Stimulated activated naive CD8-positive, alpha-beta T cell treated with anti-CD3 and anti-CD28 coated beads, Interleukin-15, amount 100 ng/mL, for 72 hours (primary cell): ENCODE measurements at regions not wholly inside any gene's neighbourhood (a gene's known extent, or its start where the extent isn't known, plus 50 kb on each side); places are given as distances from the start of the nearest gene placed in this dataset.
A peak's percentile ranks its signal among the peaks of the same experiment; 100 is the strongest.
"Not testable (repeated sequence)": the region's sequence is repeated elsewhere in the genome, so short reads cannot be mapped to it uniquely, and the experiment has no call there.

Experiments used
- ATAC-seq: fragments of 150-1000 bp; cut with Tn5 transposase; 2 replicates; pipeline ENCODE4 v1.10.0; 2021; ENCODE audit warnings: mild to moderate bottlenecking, moderate library complexity
- DNase-seq, 2 donors: peaks; one replicate each; pipeline ENCODE4 v3.0.0; 2021 to 2022
- H3K27ac Mint-ChIP-seq, 2 donors: one replicate each; pipeline ENCODE4 v1.8.0; 2022; ENCODE audit warnings: mild to moderate bottlenecking in 2 of 2, mixed read lengths in 2 of 2, moderate library complexity in 2 of 2
- H3K27me3 Mint-ChIP-seq: one replicate; pipeline ENCODE4 v1.8.0; 2022; ENCODE audit warnings: mixed read lengths
- H3K4me1 Mint-ChIP-seq: one replicate; pipeline ENCODE4 v1.8.0; 2022; ENCODE audit warnings: mild to moderate bottlenecking, mixed read lengths
- H3K4me3 Mint-ChIP-seq, 2 donors: one replicate each; pipeline ENCODE4 v1.8.0; 2022; ENCODE audit warnings: mild to moderate bottlenecking in 2 of 2, mixed read lengths in 2 of 2, moderate library complexity in 1 of 2
- H3K9me3 Mint-ChIP-seq, 2 donors: one replicate each; pipeline ENCODE4 v1.8.0; 2022; ENCODE audit warnings: mixed read lengths in 2 of 2

DNA sequence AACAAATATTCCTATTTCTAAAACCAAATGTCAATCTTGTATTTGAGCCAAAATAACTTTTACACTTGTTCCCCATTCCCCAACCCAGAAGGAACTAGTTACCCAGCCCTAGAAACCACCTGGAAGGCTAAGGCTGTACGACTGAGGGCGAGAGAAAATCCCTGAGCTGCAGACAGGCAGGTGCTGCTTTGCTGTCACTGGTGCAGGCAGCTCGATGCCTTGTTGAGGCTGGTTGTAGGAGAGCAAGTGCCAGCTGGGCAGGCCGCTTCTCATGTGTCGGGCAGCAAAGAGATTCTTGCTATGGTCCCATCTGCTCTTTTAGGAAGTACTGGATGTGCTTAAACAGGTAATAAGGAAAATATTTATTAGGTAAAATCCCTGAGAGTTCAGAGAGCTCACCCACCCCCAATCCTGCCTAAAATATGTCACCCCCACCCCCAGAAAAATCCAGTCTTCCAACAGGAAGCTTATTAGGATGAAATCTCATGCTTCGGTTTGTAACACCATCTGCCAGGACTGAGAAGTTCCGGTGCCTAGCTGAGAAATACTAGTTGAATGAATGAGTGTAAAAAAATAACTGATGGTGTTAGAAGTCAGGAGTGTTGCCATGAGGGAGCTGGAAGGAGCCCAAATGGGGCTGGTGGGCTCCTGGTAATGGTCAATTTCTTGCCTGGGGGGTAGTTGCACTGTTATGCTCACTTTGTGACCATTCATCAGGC, 91.1 kb upstream of the DMRT1 start:
- no peak overlapping the region for H3K4me3 Mint-ChIP-seq
- peaks cover 49% of the 10 kb centered on the region for H3K4me1 Mint-ChIP-seq
- H3K9me3 Mint-ChIP-seq, result no peaks in the 10 kb centered on the region
- ATAC-seq, result no peak
- DNase-seq, result no peak
- no peak overlapping the region for H3K27ac Mint-ChIP-seq
- no peaks in the 10 kb centered on the region for H3K27me3 Mint-ChIP-seq

DNA sequence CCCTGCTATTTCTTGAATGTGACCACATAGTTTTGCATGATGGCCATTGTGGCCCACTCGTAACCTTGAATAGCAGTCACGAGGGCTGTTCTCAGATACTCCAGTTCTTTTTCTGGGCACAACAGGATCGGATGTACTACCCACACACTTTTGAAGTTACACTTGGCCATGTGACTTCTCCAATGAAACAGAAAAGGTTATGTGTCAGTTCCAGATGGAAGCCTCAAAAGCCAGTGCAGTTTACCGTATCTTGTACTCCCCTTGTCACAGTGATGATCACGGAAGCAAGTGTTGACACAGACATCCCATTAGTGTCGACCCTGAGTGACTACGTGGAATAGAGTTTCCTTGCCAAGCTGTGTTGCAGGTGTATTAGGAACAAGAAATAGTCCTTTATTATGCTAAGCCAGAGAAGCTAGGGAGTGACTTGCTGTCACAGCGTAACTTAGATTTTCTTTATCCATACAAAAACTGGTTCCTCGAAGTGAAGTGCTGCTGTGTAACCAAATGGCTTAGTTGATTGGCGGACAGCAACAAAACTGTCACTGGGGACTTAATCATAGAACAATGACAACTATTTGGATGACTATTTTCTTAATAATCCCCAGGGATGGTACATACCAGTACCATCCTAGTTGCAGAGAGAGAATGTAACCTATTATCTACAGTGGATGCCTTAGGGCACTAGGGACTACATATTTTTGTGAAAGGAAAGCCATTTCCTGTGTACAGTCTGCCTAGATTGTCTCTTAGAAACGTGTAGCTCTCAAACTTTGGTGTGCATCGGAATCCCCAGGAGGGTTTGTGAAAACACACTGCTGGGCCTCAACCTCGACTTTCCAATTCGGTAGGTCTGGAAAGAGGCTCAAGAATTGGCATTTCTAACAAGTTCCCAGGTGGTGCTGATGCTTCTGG, 90.1 kb upstream of the DMRT1 start:
- DNase-seq (peak in 1 of 2 donors; percentile 28), ATAC-seq (peak; percentile 64)
- Mint-ChIP-seq H3K9me3 (no peaks in the 10 kb centered on the region), H3K27ac (no peak overlapping the region), H3K27me3 (no peaks in the 10 kb centered on the region), H3K4me1 (peaks cover 57% of the 10 kb centered on the region), H3K4me3 (no peak overlapping the region)

DNA sequence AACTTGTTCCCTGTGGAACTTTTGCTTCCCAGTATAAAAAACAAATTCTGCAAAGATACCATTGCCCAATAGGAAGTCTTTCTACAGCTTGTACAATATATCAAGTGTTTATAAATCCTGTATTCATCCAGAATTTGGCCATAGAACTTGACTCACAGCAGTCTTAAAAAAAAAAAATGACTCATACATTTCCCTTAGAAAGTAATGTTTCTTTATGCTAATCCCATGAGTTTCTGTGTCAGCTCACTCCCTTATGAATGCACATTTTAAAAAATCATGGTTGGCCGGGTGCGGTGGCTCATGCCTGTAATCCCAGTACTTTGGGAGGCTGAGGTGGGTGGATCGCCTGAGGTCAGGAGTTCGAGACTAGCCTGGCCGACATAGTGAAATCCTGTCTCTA, 89.3 kb upstream of the DMRT1 start:
- Mint-ChIP-seq H3K27me3 (peaks cover 2% of the 10 kb centered on the region), H3K9me3 (no peaks in the 10 kb centered on the region), H3K4me1 (peaks cover 57% of the 10 kb centered on the region), H3K27ac (no peak overlapping the region), H3K4me3 (no peak overlapping the region)
- DNase-seq (no peak), ATAC-seq (no peak)

DNA sequence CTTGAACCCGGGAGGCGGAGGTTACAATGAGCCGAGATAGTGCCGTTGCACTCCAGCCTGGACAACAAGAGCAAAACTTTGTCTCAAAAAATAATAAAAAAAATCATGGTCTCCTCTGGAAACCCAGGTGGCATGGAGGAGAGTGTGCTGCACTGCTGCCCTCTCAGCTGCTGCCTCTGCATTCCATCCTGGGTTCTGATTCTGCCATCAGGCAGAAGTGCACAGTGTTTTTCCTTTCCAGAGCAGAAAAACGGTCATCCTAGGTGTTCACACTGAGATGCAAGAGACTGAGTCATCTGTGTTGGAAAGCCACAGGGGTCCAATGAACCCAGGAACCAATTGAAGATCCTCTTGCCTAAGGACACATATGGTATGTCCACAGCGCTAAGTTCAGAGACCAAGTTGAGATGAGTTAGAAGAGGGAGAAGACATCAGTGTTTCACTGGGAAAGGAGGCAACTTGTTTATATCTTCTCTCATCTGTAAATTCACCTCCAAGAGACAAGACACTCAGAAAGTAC, 88.8 kb upstream of the DMRT1 start:
- H3K27ac Mint-ChIP-seq, result peak overlapping the region in 1 of 2 donors; percentile 72
- ATAC-seq (no peak), DNase-seq (no peak)
- no peaks in the 10 kb centered on the region for H3K9me3 Mint-ChIP-seq
- no peak overlapping the region for H3K4me3 Mint-ChIP-seq
- H3K4me1 Mint-ChIP-seq, result peaks cover 57% of the 10 kb centered on the region
- H3K27me3 Mint-ChIP-seq, result peaks cover 6% of the 10 kb centered on the region

DNA sequence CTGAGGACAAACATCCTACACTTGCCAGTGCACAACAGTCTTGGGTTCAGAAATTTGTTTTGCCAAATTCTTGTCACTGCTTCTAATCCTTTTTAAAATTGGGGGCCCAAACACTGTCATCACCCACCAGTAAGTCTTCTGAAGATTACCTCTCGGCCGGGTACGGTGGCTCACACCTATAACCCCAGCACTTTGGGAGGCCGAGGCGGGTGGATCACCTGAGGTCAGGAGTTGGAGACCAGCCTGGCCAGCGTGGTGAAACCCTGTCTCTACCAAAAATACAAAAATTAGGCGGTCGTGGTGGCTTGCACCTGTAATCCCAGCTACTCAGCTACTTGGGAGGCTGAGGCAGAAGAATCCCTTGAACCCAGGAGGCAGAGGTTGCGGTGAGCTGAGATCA, 87.8 kb upstream of the DMRT1 start:
- not testable (repeated sequence) for H3K4me3 Mint-ChIP-seq, DNase-seq, H3K9me3 Mint-ChIP-seq, ATAC-seq, H3K27me3 Mint-ChIP-seq, H3K27ac Mint-ChIP-seq
- H3K4me1 Mint-ChIP-seq, result peaks cover 50% of the 10 kb centered on the region

DNA sequence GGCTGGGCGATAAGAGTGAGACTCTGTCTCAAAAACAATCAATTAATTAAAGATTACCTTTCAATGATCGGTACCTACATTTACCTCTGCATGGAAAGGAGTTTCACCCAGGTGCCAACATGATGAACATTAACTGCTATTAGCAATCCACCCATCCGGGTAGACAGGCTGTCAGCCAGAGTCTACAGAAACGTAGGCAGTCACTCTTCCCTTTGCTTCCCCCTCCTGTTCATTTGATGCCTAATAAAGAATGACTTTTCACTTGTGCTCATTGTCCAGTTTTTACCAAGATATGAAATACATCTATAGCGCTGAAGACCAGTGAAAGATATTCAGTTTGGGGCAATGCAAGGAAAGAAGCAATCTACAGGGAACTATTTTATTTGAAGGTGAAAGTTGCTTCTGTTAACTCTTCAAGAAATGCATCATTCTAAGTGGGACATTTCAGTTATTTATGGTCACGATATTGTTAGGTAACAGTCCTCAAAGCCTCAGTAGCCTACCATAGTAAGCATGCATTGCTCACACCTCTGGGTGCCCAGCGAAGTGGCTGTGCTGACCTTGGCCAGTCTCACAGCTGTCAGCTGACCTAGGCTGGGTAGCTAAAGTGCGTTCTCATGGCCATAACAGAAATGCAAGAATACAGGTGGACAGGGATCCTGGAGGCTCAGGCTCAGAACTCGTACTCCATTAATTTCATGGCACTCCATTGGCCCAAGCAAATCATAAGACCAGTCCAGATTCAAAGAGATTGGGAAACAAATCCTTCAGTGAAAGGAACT, 87.2 kb upstream of the DMRT1 start:
- Mint-ChIP-seq H3K4me1 (peaks cover 44% of the 10 kb centered on the region), H3K4me3 (no peak overlapping the region), H3K9me3 (no peaks in the 10 kb centered on the region), H3K27me3 (peaks cover 9% of the 10 kb centered on the region), H3K27ac (no peak overlapping the region)
- DNase-seq (no peak), ATAC-seq (no peak)

DNA sequence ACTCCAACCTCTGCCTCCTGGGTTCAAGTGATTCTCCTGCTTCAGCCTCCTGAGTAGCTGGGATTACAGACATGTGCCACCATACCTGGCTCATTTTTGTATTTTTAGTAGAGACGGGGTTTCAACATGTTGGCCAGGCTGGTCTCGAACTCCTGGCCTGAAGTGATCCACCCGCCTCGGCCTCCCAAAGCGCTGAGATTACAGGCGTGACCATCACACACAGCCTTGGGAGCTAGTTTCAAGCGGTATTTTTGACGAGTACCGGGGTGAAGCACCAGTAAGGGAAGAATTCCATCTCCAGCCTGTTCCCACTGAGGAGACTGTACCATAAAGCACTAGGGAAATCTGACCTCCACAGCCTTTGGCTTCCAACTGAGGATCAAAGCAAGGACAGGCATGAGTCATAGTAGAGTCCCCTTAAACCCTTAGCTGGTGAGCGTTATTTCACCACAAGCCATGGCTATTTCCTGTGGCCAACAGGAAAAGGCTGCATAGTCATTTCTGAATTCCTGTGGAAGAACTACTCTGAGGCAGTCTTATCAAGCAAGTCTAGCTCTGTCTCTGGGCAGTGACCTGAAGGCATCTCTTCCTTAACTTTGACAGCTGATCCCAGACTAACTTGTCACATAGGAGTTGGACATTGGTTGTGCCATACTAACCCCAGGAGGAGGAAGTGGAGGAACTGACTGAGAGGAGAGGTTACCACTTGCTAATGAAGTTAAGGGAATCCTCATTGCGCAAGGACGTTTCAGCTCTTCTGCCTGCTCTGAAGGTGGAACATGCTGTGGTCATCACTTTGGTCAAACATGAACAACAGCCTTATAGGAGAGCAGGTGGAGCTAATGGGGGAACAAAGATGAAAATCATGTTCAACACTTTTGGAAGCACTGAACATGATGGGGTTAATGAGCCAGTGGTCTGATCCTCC, 85.8 kb upstream of the DMRT1 start:
- no peaks in the 10 kb centered on the region for H3K9me3 Mint-ChIP-seq
- peak; percentile 69 for ATAC-seq
- H3K27ac Mint-ChIP-seq, result no peak overlapping the region
- peaks cover 31% of the 10 kb centered on the region for H3K4me1 Mint-ChIP-seq
- H3K27me3 Mint-ChIP-seq, result peaks cover 14% of the 10 kb centered on the region
- H3K4me3 Mint-ChIP-seq, result peak overlapping the region in 1 of 2 donors; percentile 1
- peak; percentile 30 to 56 for DNase-seq

DNA sequence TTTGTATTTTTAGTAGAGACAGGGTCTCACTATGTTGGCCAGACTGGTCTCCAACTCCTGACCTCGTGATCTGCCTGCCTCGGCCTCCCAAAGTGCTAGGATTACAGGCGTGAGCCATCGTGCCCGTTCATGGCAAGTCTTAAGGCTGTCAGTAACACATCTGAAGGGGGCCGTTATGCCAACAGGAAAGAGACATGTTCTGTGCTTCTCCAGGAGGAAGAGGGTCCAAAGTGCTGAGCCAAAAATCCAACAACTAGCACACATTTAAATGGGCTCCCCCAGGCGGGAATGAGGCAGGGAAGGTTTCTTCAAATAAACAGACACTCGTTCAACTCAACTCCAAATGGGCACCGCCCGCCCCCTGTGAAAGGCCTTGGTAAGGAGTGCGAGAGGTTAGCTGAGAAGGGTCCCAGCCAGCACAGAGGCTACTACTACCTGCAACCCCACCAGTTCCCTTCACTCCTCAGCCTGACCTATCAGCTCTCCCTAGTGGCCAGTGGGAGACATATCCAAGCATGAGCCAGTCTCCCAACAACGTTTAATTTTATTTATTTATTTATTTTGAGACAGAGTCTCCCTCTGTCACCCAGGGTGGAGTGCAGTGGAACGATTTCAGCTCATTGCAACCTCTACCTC, 84.1 kb upstream of the DMRT1 start:
- ATAC-seq (peak; percentile 73), DNase-seq (peak in 1 of 2 donors; percentile 21)

DNA sequence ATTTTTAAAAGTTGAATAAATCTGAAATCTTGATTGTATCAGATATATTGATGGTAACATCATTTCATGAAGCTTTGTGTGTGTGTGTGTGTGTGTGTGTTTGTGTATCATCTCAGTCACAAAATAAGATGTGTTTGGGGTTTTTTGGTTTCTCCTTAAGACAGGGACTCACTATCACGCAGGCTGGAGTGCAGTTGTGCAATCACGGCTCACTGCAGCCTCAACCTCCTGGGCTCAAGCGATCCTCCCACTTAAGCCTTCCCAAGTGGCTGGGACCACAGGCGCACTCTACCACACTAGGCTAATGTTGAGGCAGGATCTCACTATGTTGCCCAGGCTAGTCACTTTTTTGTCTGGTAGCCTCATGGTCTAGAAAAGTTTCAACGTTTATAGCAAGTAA, 83.4 kb upstream of the DMRT1 start:
- DNase-seq (no peak), ATAC-seq (no peak)
- peaks cover 10% of the 10 kb centered on the region for H3K4me1 Mint-ChIP-seq
- peaks cover 26% of the 10 kb centered on the region for H3K27me3 Mint-ChIP-seq
- H3K27ac Mint-ChIP-seq, result no peak overlapping the region
- H3K9me3 Mint-ChIP-seq, result no peaks in the 10 kb centered on the region
- H3K4me3 Mint-ChIP-seq, result no peak overlapping the region

More for the DNA sequence above, 84.1 kb upstream of the DMRT1 start:
- Mint-ChIP-seq H3K4me1 (peaks cover 14% of the 10 kb centered on the region), H3K9me3 (no peaks in the 10 kb centered on the region), H3K27ac (peak overlapping the region in 1 of 2 donors; percentile 94), H3K4me3 (no peak overlapping the region), H3K27me3 (peaks cover 22% of the 10 kb centered on the region)

DNA sequence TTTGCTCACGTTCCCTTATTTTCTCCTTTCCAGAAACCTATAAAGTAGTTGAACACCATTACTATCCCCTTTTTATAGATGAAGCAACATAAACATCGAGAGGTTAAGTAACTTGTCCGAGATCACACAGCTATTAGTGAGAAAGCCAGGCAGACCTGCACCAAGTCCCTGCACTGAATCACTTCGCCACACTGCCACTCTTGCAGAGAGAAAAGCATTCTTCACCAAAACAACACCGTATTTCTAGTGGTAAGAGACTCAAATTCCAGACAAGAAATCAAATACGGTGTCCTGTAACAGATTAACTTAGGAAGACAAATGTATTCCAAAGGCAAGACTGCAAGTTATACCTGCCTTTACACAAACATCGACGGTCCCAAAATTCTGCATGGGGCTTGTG, 82.0 kb upstream of the DMRT1 start:
- Mint-ChIP-seq H3K4me3 (no peak overlapping the region), H3K4me1 (peaks cover 17% of the 10 kb centered on the region), H3K27me3 (peaks cover 26% of the 10 kb centered on the region), H3K9me3 (no peaks in the 10 kb centered on the region), H3K27ac (no peak overlapping the region)
- no peak for ATAC-seq
- DNase-seq, result no peak

DNA sequence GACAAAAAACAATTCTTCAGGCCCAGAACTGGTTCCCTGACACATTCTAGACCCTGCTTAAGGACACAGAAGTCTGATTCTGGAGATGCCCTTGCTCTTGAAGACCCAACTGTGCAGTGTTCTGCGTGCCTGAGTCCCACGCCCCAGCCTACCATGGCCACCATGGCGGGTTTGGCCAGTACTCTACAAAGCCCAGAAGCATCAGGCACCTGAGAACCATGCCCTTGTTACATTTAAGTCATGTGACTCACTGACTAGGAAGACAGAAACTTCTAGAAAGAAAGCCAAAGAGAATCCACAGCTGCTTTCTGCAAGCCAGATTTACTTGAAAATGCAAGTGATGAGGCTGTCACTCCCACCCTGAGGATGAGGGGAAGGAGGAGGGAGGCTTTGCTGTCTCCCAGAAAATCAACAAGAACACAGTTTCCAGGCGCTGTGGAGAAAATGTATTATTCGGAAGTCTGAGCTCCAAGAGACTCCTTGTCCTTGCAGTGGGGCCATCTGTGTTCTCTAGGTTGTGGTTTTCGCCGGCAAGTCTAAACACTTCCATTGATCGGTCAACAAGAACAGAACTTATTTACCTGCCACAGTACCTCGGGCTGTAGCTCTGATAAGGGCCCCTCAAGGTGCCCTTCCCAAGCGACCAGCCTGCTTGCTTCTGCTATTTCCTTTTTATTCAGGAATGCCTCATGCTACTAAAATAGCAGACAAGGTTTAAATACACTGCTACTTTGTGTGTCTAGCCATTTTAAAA, 81.3 kb upstream of the DMRT1 start:
- Mint-ChIP-seq H3K27ac (no peak overlapping the region), H3K9me3 (no peaks in the 10 kb centered on the region), H3K4me3 (no peak overlapping the region), H3K4me1 (peaks cover 17% of the 10 kb centered on the region), H3K27me3 (peaks cover 31% of the 10 kb centered on the region)
- no peak for DNase-seq
- ATAC-seq, result no peak

DNA sequence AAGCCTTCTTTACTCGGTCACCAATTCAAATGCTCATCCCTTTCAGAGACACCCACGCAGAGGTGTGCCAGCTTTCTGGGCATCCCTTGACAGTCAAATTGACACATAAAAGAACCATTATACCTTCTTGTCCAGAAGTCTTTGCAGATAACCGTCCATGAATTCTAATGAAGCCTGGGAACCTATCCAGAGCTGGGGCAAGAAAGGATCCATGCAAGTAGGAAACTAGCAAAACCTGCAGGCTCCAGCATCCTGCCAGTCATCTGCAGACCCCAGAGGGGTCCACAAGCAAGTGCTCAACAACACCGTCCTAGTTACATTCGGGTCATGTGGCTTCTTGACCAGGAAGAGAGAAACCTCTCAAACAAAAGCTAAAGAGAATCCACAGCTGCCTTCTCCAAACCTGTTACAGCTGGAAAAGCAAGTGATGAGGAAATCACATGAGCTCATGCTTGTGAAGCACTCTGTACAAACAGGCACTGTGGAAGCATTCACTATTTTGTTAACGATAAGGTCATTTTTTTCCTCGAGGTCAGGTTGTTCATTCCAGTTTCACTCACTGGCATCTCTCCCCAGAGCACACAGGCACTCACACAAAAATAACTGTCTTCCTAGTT, 80.2 kb upstream of the DMRT1 start:
- Mint-ChIP-seq H3K9me3 (no peaks in the 10 kb centered on the region), H3K4me3 (no peak overlapping the region), H3K27me3 (peaks cover 40% of the 10 kb centered on the region), H3K27ac (no peak overlapping the region), H3K4me1 (peaks cover 6% of the 10 kb centered on the region)
- ATAC-seq, result no peak
- DNase-seq, result no peak

DNA sequence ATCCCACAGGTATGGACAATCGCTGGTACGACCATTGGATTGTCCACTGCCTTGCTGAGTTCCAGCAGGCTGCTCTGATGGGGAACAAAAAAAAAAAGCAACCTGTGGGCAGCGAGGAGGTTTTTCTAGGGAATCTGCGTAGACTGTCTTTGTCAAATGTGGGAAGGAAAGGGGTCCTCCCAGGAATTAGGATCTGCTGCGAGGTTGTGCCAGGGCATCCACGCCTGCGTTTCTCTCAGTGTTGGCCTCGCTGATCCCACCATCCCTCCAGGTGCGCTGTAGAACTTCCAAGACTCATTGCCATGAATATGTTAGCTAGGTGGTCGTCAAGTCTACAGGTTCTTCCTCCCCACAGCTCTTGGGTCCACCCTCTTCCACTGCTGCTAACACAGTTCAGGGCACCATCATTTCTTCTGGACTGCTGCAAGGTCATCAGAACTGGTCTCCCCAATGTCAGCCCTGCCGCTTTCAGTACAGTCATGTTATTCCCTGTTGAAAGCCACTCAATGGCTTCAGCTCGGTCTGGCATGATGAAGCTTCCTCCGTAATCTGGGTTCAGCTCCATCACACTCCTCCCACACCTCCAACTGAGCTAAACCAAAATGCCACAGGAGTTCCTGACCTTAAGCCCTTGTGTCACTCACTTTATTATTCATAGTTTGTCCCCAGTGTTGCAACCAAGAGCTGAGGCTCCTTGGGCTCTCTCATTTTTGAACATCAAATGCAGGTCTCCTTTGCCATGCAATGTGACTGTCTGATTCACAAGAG, 79.5 kb upstream of the DMRT1 start:
- ATAC-seq (no peak), DNase-seq (no peak)
- H3K9me3 Mint-ChIP-seq, result no peaks in the 10 kb centered on the region
- H3K4me1 Mint-ChIP-seq, result peaks cover 6% of the 10 kb centered on the region
- H3K27ac Mint-ChIP-seq, result no peak overlapping the region
- H3K27me3 Mint-ChIP-seq, result peaks cover 39% of the 10 kb centered on the region
- H3K4me3 Mint-ChIP-seq, result no peak overlapping the region
